ENCODE measurements at regions not wholly inside any gene's neighbourhood (a gene's known extent, or its start where the extent isn't known, plus 50 kb on each side); places are given as distances from the start of the nearest gene placed in this dataset.

DNA sequence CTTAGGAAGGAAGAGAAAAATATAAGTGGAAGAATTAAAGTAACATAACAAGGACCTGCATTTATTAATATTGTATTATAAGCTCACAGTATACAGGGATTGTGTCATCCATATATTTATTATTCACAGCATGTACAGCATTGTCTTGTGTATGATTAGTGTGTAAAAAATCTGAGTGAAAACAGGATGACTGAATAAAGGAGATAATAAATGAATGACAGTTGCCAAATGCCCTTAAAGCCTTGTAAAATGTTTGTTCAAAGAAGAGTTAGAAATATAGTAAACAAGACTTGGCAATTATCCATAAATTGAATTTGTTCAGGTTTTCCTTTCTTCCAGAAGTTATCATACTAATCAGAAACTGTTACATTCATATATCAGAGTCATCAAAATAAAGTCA is 172.7 kb downstream of the BTC start:
- TF ChIP-seq SP1 (IDR thresholded peaks at IDR 0.05) (no peak), TARDBP (IDR thresholded peaks at IDR 0.05) (no peak), SUZ12 (IDR thresholded peaks at IDR 0.05) (no peak), NFRKB (IDR thresholded peaks at IDR 0.05) (no peak), FOXM1 (IDR thresholded peaks at IDR 0.05; ENCODE audit: borderline replicate concordance) (no peak), HDGF (IDR thresholded peaks at IDR 0.05; ENCODE audit: borderline replicate concordance) (no peak), FOXA1 (IDR thresholded peaks at IDR 0.05) (no peak), LEF1 (IDR thresholded peaks at IDR 0.05; ENCODE audit: borderline replicate concordance) (no peak), PKNOX1 (IDR thresholded peaks at IDR 0.05) (no peak), BHLHE40 (IDR thresholded peaks at IDR 0.05; ENCODE audit: borderline replicate concordance) (no peak), ZNF384 (IDR thresholded peaks at IDR 0.05) (no peak), ELF4 (IDR thresholded peaks at IDR 0.05) (no peak), FOXK2 (IDR thresholded peaks at IDR 0.05) (no peak)
